ENCODE measurements at regions not wholly inside any gene's neighbourhood (a gene's known extent, or its start where the extent isn't known, plus 50 kb on each side); places are given as distances from the start of the nearest gene placed in this dataset.

DNA sequence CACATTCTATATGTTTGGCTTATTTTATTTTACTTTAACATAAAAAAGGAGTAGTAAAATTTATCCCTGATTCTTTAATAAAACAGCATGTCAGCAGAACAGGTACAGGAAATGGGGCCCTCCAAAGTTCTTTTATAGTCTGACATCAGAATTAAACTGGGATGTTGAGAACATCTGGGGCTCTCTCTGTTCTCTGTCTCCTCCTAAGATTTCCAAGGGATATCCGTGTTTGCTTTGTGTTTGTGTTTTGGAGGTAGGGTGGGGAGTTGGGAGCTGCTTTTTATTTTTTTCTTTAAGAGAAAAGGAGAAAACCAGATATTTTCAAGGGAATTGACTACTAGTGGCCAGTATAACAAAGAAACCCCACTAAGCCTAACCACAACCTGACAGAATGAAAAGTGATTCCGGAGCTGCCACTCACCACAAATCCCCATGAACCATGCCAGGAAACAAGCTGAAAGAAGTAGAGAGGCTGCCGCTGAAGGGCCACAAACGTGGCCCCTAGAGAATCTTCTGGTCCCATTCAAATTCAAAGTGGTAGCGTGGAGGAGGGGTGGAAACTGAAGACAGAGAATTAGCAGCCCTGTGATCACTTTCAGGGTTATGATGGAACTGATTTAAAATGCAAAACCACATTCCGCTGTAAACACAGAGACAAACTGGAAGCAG, 369.6 kb upstream of the ADGRL2 start:
- no peak overlapping the region for H3K4me3 ChIP-seq (ENCODE audit: low read depth in 1 of 2, low read length in 1 of 2)
- H3K9me3 ChIP-seq, result no peaks in the 10 kb centered on the region

DNA sequence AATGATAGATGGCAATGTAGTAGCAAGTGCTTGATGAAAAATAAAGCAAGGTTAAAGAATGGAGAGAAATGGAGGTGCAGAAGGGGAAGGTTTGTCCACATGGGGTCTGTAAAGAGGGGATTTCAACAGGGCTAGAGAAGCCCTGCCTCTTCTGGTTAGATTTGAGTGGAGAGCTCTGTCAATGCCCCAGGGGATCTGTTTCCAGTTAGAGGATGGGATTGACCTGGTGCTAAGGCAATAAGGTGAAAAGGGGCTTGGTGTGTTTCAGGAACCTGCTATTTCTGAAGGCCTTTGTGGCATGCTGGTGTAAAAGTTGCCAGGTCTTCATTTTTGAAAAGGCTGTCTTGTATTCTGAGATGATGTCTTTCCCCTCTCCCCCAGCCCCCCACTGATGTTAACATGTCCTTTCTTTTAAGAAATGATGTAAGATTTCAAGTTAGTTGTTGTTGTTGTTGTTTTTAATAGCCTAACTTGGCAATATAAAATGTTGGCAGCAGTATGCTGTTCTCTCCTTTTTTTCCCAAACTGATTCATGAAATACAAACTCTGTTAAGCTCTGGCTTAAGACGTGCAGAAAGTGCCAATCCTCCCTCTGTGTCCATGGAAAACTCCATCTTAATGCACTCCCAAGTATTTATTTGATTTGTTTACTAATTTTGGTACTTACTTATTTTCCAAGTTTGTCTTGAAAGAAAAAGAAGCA, 370.3 kb upstream of the ADGRL2 start:
- no peak overlapping the region for H3K4me3 ChIP-seq (ENCODE audit: low read depth in 1 of 2, low read length in 1 of 2)
- TF ChIP-seq, protein P1, sequence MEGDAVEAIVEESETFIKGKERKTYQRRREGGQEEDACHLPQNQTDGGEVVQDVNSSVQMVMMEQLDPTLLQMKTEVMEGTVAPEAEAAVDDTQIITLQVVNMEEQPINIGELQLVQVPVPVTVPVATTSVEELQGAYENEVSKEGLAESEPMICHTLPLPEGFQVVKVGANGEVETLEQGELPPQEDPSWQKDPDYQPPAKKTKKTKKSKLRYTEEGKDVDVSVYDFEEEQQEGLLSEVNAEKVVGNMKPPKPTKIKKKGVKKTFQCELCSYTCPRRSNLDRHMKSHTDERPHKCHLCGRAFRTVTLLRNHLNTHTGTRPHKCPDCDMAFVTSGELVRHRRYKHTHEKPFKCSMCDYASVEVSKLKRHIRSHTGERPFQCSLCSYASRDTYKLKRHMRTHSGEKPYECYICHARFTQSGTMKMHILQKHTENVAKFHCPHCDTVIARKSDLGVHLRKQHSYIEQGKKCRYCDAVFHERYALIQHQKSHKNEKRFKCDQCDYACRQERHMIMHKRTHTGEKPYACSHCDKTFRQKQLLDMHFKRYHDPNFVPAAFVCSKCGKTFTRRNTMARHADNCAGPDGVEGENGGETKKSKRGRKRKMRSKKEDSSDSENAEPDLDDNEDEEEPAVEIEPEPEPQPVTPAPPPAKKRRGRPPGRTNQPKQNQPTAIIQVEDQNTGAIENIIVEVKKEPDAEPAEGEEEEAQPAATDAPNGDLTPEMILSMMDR (IDR thresholded peaks at IDR 0.05), result no peak
- no peaks in the 10 kb centered on the region for H3K27me3 ChIP-seq
- no peak overlapping the region for H3K27ac ChIP-seq
- H3K4me1 ChIP-seq (ENCODE audit: control insufficient read depth in 1 of 2, insufficient read depth in 1 of 2, low read depth in 1 of 2, low read length in 1 of 2), result no peaks in the 10 kb centered on the region
- no peaks in the 10 kb centered on the region for H3K36me3 ChIP-seq
- H3K9me3 ChIP-seq, result no peaks in the 10 kb centered on the region

More for the DNA sequence above, 369.6 kb upstream of the ADGRL2 start:
- H3K27me3 ChIP-seq, result no peaks in the 10 kb centered on the region
- H3K27ac ChIP-seq, result no peak overlapping the region
- no peaks in the 10 kb centered on the region for H3K36me3 ChIP-seq
- TF ChIP-seq, protein P1 (IDR thresholded peaks at IDR 0.05), result no peak
- H3K4me1 ChIP-seq (ENCODE audit: control insufficient read depth in 1 of 2, insufficient read depth in 1 of 2, low read depth in 1 of 2, low read length in 1 of 2), result no peaks in the 10 kb centered on the region

DNA sequence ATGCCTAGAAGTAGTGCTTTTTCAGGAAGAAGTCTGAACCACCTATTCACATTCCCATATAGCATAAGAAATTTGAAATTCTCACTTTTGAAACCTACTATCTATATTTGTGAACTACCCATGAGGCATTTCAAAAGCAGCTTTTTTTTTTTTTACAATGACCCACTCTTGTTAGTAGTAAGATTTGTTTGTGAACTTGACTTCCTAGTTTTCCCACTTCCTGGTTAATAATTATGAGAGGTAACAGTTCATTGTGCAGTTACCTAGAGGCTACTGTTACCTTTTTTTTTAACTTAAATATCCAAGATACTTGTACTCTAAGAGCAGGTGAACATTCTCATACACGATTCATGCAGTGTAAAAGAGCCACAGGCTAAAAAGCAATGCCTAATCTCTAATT, 371.7 kb upstream of the ADGRL2 start:
- no peak overlapping the region for H3K4me3 ChIP-seq (ENCODE audit: low read depth in 1 of 2, low read length in 1 of 2)
- H3K36me3 ChIP-seq, result no peaks in the 10 kb centered on the region
- TF ChIP-seq, protein P1 (IDR thresholded peaks at IDR 0.05), result no peak
- H3K27me3 ChIP-seq, result no peaks in the 10 kb centered on the region
- H3K4me1 ChIP-seq (ENCODE audit: control insufficient read depth in 1 of 2, insufficient read depth in 1 of 2, low read depth in 1 of 2, low read length in 1 of 2), result no peaks in the 10 kb centered on the region
- no peak overlapping the region for H3K27ac ChIP-seq
- no peaks in the 10 kb centered on the region for H3K9me3 ChIP-seq

DNA sequence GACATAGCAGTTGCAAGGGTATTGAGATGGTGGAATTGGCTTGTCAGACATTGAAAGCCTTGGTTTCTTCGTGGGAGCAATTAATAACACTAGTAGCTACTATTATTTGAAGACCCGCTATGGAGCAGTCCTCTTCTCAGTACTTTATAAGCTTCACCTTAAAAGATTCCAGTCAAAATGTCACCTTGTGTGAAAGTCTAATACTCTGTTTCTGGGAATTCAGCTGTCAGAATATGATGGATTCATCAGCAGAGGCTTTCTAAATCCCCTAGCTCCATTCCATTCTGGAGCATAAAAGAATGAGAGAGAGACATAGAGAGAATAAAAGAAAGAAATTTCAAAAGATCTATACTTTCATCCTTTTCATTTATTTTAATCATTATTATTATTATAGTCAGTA, 375.9 kb upstream of the ADGRL2 start:
- Histone ChIP-seq H3K27me3 (no peaks in the 10 kb centered on the region), H3K27ac (no peak overlapping the region), H3K9me3 (no peaks in the 10 kb centered on the region), H3K36me3 (no peaks in the 10 kb centered on the region), H3K4me3 (ENCODE audit: low read depth in 1 of 2, low read length in 1 of 2) (no peak overlapping the region), H3K4me1 (ENCODE audit: control insufficient read depth in 1 of 2, insufficient read depth in 1 of 2, low read depth in 1 of 2, low read length in 1 of 2) (no peaks in the 10 kb centered on the region)
- TF ChIP-seq, protein P1 (IDR thresholded peaks at IDR 0.05), result no peak

DNA sequence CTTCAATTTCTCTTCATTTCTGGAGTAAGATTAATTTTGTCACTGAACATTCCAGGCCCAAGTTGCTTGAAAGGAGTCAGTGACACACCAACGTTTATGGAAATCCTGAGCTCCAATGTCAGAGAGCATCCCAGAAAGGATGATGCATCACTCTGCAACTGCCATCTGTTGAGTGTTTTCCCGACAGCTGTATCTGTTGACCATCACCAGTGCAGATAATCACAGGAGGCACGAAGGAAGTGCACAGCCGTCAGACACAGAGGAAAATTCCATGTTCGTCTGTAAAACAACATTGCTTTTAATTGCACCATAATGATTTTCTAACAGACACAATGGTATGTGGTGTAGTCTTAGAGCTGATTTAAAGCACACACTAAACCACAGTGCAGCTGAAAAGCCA, 376.7 kb upstream of the ADGRL2 start:
- no peaks in the 10 kb centered on the region for H3K9me3 ChIP-seq
- H3K4me1 ChIP-seq (ENCODE audit: control insufficient read depth in 1 of 2, insufficient read depth in 1 of 2, low read depth in 1 of 2, low read length in 1 of 2), result no peaks in the 10 kb centered on the region

More for the DNA sequence above, 376.7 kb upstream of the ADGRL2 start:
- no peak overlapping the region for H3K27ac ChIP-seq
- TF ChIP-seq, protein P1 (IDR thresholded peaks at IDR 0.05), result no peak
- no peak overlapping the region for H3K4me3 ChIP-seq (ENCODE audit: low read depth in 1 of 2, low read length in 1 of 2)
- H3K27me3 ChIP-seq, result no peaks in the 10 kb centered on the region
- no peaks in the 10 kb centered on the region for H3K36me3 ChIP-seq

Measured in neutrophil (primary cell).